ENCODE measurements at regions not wholly inside any gene's neighbourhood (a gene's known extent, or its start where the extent isn't known, plus 50 kb on each side); places are given as distances from the start of the nearest gene placed in this dataset.

- no peak for DNase-seq
Observed at GRCh38 chr15:93861956-93862741, 369.2 kb upstream of the MCTP2 start.

GRCh38 chr15:93861413-93861812, 369.9 kb upstream of the MCTP2 start:
- DNase-seq, result no peak

DNA sequence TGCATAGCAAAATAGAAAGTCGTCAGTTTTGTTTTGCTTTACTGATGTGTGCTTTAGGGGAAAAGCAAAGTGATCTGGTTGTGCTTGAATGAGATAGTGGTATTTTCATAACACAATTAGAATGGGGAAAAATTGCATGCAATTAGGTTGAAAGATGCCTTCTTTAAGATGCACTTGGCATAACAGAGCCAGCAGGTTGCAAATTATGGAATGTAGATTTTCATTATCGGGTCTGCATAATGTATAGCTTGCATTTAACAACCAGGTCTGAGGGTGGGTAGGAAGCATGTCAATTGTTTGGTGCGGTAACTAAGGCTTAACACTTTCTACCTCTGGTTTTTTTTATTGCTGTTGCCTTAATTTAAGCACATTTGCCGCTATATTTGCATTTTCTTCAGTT, 370.7 kb upstream of the MCTP2 start:
- DNase-seq, result no peak

DNA sequence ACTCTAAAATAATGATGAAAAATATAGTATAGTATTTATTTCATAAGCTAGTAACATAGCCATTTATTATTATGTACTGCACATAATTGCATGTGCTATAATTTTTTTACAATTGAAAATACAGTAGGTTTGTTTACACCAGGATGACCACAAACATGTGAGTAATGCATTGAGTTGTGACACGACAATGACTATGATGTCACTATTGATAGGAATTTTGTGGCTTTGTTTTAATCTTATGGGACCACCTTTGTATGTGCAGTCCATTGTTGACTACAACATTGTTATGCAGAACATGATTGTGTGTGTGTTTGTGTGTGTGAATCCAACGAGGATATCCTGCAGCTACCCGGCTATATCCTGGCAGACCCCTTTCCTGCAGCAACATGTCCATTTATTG, 372.2 kb upstream of the MCTP2 start:
- DNase-seq, result no peak

DNA sequence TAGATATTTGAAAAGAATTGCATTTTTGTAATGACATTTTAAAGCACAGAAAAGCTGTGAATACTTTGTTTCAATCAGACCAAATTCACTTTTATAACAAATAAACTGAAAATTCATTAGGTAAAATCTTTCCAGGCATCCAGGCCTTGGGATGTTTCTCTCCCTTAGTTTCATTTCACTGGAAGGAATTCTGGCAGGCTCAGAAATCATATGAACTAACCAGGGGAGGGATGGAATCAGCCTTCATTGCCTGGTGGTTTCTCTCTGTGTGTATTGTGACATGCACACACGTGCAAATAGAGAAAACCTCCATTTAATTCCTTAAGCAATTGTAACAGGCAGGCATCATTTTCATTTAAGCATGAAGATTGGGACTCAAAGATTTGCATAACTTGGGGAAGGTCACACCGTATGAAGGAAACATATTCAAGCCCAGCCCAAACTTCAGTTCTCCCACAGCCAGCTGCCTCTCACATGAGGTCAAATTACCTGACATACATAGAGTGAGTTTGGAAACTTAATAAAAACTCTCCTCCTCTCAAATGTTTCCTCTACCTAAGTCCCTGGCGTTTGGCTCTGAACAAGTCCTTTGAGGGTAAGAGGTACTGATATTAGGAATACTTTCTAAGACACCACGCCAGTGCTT, 376.1 kb upstream of the MCTP2 start:
- no peak for DNase-seq

GRCh38 chr15:93854088-93854487, 377.3 kb upstream of the MCTP2 start:
- no peak for DNase-seq

- DNase-seq, result no peak
Observed at GRCh38 chr15:93852761-93853160, 378.6 kb upstream of the MCTP2 start.

DNA sequence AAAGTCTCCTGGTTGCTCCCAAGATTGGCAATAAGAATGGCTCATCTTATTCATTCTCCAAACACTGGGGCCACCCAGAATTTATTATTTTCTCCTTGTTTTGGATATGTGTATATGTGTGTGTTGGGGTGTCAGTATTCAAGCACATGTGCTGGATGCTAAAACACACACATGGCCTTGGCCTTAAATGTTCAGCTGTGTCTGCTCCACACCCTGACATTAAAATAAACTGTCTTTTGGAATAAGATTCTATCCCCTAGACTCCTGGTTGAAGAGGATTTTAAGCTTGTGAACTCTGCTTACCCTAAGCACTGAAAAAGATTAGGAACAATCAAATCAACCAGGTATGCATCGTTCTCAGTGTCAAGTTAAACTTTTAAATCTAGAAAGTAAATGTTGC, 382.9 kb upstream of the MCTP2 start:
- DNase-seq, result no peak

DNA sequence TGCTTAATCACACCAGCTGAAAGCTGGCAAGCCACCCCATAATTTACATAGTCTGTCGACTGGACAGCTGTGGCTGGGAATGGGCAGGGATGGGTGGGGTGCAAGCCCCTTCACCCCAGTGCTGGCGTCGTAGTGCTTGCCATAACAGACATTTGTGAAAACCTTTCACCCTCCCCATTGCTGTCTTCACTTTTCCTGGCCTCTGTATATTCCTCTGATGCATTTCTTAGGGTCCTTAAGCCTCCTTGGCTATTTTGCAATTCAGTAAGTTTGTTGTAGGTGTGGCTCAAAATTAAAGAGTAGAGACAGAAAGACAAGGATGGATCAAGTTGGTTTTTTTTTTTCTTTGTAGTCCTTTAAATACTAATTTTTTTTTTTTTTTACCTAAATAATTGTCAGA, 383.3 kb upstream of the MCTP2 start:
- no peak for DNase-seq

GRCh38 chr15:93846148-93846547, 385.2 kb upstream of the MCTP2 start:
- DNase-seq, result no peak

DNA sequence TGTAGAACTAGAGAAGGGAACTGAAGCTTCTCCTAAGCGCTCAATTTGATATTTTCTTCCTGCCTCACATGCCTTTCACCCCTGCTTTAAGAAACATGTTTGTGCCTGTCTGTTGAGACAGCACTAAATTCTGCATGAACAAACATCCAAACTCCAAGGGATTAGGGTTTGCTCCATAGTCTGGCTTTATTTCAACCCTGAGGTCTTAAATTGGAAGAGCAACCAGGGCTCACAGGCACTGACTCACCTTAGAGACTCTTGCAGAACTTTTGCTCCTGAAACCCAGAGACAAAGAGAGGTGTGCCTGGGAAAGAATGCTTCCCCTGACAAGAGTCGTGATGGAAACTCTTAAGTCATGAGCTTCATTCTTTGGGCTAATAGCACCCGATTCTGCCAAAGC, 393.9 kb upstream of the MCTP2 start:
- DNase-seq, result no peak

GRCh38 chr15:93835344-93835743, 396.0 kb upstream of the MCTP2 start:
- no peak for DNase-seq

GRCh38 chr15:93831641-93832040, 399.7 kb upstream of the MCTP2 start:
- DNase-seq, result no peak

- DNase-seq, result no peak
Observed at GRCh38 chr15:93830221-93831080, 400.9 kb upstream of the MCTP2 start.

DNA sequence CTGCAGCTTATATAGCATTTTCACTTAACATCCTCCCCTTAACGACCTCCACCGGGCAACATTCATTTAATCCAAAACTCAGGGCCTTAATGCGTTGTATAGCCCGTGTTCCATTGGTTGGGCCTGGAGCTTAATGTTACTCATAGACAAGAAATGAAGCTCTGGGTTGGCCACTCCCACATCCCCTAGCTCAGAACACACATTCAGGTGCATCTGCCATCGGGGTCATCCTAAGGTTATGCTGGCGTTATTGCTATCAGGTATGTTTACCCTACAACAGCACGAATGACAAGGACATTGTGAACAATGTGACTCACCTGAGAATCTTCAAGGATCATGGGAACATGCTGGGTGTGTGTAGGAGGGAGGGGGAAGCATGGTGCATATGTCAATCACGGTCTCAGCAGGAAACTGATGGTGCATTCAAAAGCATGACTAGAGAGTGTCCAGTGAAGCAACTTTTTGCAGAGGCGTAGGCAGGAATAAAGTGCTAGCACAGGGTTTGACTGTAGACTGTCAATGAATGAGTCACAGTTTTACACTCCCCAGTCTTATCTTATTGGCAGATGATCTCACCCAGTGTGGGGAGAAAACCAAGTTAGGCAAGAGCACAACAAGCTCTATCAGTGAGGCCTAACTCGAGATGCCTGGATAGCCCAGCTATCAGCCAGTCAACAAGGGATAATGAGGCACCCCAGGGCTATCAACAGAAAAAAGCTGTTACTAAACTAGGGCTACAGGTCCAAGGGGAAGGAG, 402.1 kb upstream of the MCTP2 start:
- DNase-seq, result no peak

DNA sequence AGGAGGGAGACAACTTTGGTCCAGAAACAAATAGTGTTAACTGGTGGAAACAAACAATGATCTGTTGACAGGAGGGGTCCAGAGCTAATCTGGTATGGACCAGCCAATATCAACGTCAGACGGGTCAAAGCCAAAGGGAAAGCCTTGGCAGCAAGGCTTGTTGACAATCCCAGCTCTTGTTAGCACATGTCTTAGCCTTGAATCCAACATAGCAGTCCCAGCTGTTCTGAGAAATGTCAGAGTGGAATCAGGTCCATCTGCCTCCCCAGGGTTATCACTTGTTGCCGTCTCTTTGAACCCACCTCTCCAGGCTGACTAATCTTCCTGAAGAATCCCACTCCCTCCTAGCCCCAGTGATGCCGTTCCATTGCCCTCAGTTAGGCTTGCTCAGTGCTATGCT, 404.6 kb upstream of the MCTP2 start:
- DNase-seq, result no peak

DNA sequence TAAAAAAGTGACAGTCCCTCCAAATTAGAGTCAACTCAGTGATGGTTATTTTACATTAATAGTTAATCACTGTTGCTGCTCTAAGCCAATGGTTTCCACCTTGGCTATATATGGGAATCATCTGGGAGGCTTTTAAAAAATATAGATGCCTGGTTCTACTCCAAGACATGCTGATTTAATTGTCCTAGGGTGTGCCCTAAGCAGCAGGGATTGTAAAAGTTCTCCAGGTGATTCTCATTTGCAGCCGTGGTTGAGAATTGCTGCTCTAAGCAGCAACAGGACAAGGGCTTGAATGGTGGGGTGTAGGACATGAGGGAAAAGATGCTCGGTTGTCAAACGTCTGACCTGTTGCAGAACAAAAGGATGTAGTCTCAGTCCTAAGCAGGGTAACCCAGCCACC, 405.1 kb upstream of the MCTP2 start:
- no peak for DNase-seq

GRCh38 chr15:93825682-93826081, 405.7 kb upstream of the MCTP2 start:
- no peak for DNase-seq

GRCh38 chr15:93823971-93824913, 407.1 kb upstream of the MCTP2 start:
- DNase-seq, result no peak

DNA sequence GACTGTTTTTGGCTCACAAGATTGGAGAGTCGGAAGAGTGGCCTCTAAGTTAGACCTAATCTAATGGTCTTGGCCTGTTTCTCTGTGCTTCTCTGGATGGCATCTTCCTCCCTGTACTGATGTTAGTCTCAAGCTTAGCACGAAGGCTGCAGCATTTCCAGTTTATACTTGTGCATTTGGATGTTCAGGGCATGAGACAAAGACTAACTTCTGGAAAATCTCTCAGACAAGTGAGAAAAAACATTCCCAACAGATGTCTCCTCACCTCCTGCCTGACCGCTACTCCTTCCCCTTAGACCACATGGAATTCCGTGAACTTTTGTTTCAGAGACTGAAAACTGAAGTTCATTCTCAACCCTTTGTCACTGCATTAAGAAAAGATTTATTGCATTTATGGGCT, 410.8 kb upstream of the MCTP2 start:
- no peak for DNase-seq

GRCh38 chr15:93819826-93820225, 411.5 kb upstream of the MCTP2 start:
- no peak for DNase-seq

DNA sequence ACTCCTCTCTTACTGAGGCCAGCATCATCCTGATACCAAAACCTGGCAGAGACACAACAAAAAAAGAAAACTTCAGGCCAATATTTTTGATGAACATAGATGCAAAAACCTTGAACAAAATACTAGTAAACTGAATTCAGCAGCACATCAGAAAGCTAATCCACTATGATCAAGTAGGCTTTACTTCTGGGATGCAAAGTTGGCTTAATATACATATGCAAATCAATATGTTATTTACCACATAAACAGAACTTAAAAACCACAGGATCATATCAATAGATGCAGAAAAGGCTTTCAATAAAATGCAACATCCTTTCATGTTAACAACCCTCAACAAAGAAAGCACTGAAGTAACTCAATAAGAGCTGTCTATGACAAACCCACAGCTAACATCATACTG, 414.5 kb upstream of the MCTP2 start:
- no peak for DNase-seq
